PC-9 (cell line): ENCODE measurements at regions not wholly inside any gene's neighbourhood (a gene's known extent, or its start where the extent isn't known, plus 50 kb on each side); places are given as distances from the start of the nearest gene placed in this dataset.

Experiments
- BruUV-seq: library from RNA; stranded (reverse); fragments of 400-500 nt; replicated peaks from 2 replicates; lab custom pipeline; 2021; lab: Mats Ljungman, UMichigan
- CTCF ChIA-PET: fragments of 300-600 bp; sonication (Branson Sonifier 250); formaldehyde crosslinking; loops from one replicate; lab custom pipeline; 2022; ENCODE audit warnings: antibody characterized with exemption; lab: Charles Lee
- POLR2A ChIA-PET: fragments of 300-600 bp; sonication (Branson Sonifier 250); formaldehyde crosslinking; loops from one replicate; lab custom pipeline; 2022; ENCODE audit warnings: antibody characterized with exemption; ENCODE audit not compliant: unreplicated experiment; lab: Charles Lee
- DNase-seq, 2 experiments: peaks; one replicate each; pipeline versions ENCODE4 v3.0.0 to v3.0.0-alpha.2; 2015 to 2022; ENCODE audit warnings: mixed read lengths in 1 of 2
- H2AFZ ChIP-seq: fragments of 200-600 bp; sonication (generic); 2 replicates; pipeline ENCODE4 v1.8.1; 2017; ENCODE audit warnings: antibody characterized with exemption
- H3F3A ChIP-seq: fragments of 200-600 bp; sonication (generic); 2 replicates; pipeline ENCODE4 v1.8.1; 2017; ENCODE audit warnings: antibody characterized with exemption, mild to moderate bottlenecking, low read depth; ENCODE audit not compliant: insufficient read depth
- H3K27ac ChIP-seq: fragments of 200-600 bp; sonication (generic); 2 replicates; pipeline ENCODE4 v1.6.1; 2016; ENCODE audit warnings: mixed run types
- H3K27me3 ChIP-seq: fragments of 200-600 bp; sonication (generic); 2 replicates; pipeline ENCODE4 v1.6.1; 2016; ENCODE audit warnings: low read depth, mixed run types; ENCODE audit not compliant: insufficient read depth
- H3K36me3 ChIP-seq: fragments of 200-600 bp; sonication (generic); 2 replicates; pipeline ENCODE4 v1.6.1; 2016; ENCODE audit warnings: low read depth, mixed run types
- H3K4me1 ChIP-seq: fragments of 200-600 bp; sonication (generic); replicated peaks from 2 replicates; pipeline ENCODE4 v1.6.1; 2016; ENCODE audit warnings: mixed run types; ENCODE audit not compliant: insufficient read depth
- H3K4me2 ChIP-seq: fragments of 200-600 bp; sonication (generic); 2 replicates; pipeline ENCODE4 v1.6.1; 2017; ENCODE audit warnings: mixed run types
- H3K4me3 ChIP-seq: fragments of 200-600 bp; sonication (generic); 2 replicates; pipeline ENCODE4 v1.6.1; 2016; ENCODE audit warnings: mixed run types
- H3K79me2 ChIP-seq: fragments of 200-600 bp; sonication (generic); 2 replicates; pipeline ENCODE4 v1.6.1; 2017; ENCODE audit warnings: low read depth, mixed run types
- H3K9me2 ChIP-seq: fragments of 200-600 bp; sonication (generic); 2 replicates; pipeline ENCODE4 v1.8.1; 2017; ENCODE audit warnings: mild to moderate bottlenecking; ENCODE audit not compliant: insufficient read depth
- H3K9me3 ChIP-seq: fragments of 200-600 bp; sonication (generic); 2 replicates; pipeline ENCODE4 v1.8.1; 2016; ENCODE audit warnings: low read depth; ENCODE audit not compliant: insufficient read depth
- H4K20me1 ChIP-seq: fragments of 200-600 bp; sonication (generic); 2 replicates; pipeline ENCODE4 v1.8.1; 2017; ENCODE audit not compliant: insufficient read depth
- EZH2 ChIP-seq: fragments of 200-600 bp; sonication (generic); IDR thresholded peaks from 2 replicates; pipeline ENCODE4 v1.8.0; 2017; ENCODE audit warnings: antibody characterized with exemption, low read depth
- intact Hi-C: fragments of 100-400 bp; cut with micrococcal nuclease; formaldehyde crosslinking; loops from one replicate; pipeline ENCODE4 v1.10.0; 2022; ENCODE audit not compliant: unreplicated experiment
- TF ChIP-seq, protein P1 (sequence below): fragments of 200-600 bp; sonication (generic); conservative IDR thresholded peaks from 2 replicates; pipeline ENCODE4 v1.6.1; 2017; ENCODE audit warnings: mixed run types, antibody characterized with exemption, mild to moderate bottlenecking, moderate library complexity

DNA sequence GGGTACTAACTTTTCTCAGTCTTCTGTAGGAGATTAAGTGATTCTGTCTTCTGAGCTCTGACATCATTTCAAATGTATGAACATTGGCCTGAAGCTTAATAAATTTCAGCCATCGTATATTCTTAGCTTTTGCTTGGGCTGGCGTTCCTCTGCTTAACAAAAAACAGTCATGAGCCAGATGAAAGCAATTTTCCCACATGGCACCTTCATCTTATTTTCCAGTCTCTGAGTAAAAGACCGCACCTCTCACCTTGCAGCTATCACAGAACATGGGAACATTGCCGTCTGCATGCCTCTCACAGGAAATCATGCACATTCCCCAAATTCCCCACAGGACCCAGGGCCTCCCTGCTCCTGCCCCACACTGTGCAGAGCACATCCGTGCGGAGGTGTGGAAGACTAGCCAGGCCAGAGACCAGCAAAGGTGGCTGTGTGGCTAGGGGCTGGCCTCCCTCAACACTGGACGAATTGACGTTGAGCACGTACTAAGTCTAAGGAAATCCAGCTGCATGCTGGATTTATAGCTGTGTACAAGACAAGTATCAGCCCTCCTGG is 531.8 kb upstream of the ID2 start:
- Histone ChIP-seq H3K36me3 (no peaks in the 10 kb centered on the region), H2AFZ (no peak overlapping the region), H3K27ac (no peak overlapping the region), H3K4me2 (no peak overlapping the region), H3K27me3 (peaks cover 36% of the 10 kb centered on the region), H3K9me3 (no peaks in the 10 kb centered on the region), H3K4me3 (no peak overlapping the region), H3F3A (no peaks in the 10 kb centered on the region), H3K9me2 (no peaks in the 10 kb centered on the region), H3K4me1 (no peaks in the 10 kb centered on the region), H4K20me1 (no peaks in the 10 kb centered on the region), H3K79me2 (no peaks in the 10 kb centered on the region)
- no peak for DNase-seq
- intact Hi-C loops = no loop called here
- TF ChIP-seq EZH2 = no peak
- no TSS peak for BruUV-seq
- POLR2A ChIA-PET = no interaction called here
- CTCF ChIA-PET = no interaction called here

DNA sequence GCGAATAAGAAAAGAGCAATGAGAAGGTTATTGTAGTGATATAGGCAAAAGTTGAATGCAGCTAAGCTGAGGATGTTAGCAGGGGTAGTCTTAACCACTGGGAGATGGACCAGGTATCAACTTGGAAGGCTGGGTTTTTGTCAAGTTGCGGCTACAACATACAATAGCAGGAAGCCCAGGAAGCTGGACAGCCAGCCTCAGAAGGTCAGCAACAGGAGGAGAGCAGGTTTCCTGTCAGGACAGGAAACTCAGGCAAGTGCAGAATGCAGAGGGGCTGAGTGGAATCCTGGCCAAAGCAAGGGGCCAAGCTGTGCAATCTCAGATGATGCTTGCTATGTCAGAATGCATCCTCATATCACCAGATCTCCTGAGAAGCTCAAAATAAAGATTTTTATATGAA is 530.0 kb upstream of the ID2 start:
- no peak for DNase-seq
- no peak overlapping the region for H2AFZ ChIP-seq
- no peaks in the 10 kb centered on the region for H3K36me3 ChIP-seq
- no peak overlapping the region for H3K27ac ChIP-seq
- no peaks in the 10 kb centered on the region for H3K9me2 ChIP-seq
- H4K20me1 ChIP-seq = no peaks in the 10 kb centered on the region
- ChIA-PET POLR2A (no interaction called here), CTCF (no interaction called here)
- no TSS peak for BruUV-seq
- TF ChIP-seq, protein P1, sequence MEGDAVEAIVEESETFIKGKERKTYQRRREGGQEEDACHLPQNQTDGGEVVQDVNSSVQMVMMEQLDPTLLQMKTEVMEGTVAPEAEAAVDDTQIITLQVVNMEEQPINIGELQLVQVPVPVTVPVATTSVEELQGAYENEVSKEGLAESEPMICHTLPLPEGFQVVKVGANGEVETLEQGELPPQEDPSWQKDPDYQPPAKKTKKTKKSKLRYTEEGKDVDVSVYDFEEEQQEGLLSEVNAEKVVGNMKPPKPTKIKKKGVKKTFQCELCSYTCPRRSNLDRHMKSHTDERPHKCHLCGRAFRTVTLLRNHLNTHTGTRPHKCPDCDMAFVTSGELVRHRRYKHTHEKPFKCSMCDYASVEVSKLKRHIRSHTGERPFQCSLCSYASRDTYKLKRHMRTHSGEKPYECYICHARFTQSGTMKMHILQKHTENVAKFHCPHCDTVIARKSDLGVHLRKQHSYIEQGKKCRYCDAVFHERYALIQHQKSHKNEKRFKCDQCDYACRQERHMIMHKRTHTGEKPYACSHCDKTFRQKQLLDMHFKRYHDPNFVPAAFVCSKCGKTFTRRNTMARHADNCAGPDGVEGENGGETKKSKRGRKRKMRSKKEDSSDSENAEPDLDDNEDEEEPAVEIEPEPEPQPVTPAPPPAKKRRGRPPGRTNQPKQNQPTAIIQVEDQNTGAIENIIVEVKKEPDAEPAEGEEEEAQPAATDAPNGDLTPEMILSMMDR = no peak
- TF ChIP-seq EZH2 = no peak
- peaks cover 36% of the 10 kb centered on the region for H3K27me3 ChIP-seq
- no peaks in the 10 kb centered on the region for H3K4me1 ChIP-seq
- no peaks in the 10 kb centered on the region for H3F3A ChIP-seq
- H3K4me2 ChIP-seq = no peak overlapping the region
- H3K9me3 ChIP-seq = no peaks in the 10 kb centered on the region
- no peak overlapping the region for H3K4me3 ChIP-seq
- intact Hi-C loops = no loop called here
- H3K79me2 ChIP-seq = no peaks in the 10 kb centered on the region

DNA sequence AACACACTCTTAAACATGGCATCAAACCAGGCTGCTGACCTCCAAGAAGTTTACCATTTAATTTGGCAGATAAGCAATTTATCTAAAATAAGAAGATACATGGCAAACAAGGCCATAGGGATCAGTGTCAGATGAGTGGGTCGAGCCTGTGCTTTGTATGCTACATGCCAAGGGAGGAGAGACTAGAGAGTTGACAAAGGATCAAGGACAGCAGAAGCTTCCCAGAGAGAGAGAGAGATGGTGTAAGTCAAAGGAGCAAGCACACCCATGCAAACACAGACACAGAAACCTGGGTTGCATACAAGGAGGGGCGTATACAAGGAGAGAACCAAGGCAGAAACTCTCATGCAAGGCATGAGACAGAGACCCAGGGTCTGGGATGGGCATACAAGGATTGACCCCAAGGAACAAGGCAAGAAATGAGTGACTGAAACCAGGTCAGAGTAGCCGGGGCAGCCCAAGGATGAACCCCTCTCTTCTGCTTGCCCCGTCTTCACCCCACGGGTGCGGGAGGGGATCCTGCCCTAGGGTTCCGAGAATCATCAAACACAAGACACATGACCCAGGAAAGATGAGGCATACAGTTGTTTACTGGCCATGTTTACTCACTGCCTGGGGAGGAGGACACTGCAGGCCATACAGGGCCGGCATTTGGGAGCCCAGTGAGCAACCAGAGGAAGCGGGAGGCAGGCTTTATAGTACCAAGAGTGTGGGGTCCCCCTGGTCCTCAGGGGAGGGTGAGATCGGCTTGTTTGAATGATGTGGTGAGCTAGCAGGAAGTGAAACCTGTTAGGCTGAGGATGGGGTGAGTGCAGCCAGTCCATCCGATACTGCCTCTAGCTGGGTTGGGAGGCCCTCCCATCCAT is 529.2 kb upstream of the ID2 start:
- H3K79me2 ChIP-seq = no peaks in the 10 kb centered on the region
- H3K4me1 ChIP-seq = no peaks in the 10 kb centered on the region
- no peaks in the 10 kb centered on the region for H3K36me3 ChIP-seq
- TF ChIP-seq, protein P1 = no peak
- no peak for TF ChIP-seq EZH2
- ChIA-PET CTCF (no interaction called here), POLR2A (no interaction called here)
- H3K4me2 ChIP-seq = no peak overlapping the region
- DNase-seq = no peak
- no TSS peak for BruUV-seq
- no peaks in the 10 kb centered on the region for H3K9me3 ChIP-seq
- intact Hi-C loops = no loop called here
- H3K27ac ChIP-seq = no peak overlapping the region
- peaks cover 38% of the 10 kb centered on the region for H3K27me3 ChIP-seq
- no peaks in the 10 kb centered on the region for H3K9me2 ChIP-seq
- no peak overlapping the region for H3K4me3 ChIP-seq
- no peaks in the 10 kb centered on the region for H4K20me1 ChIP-seq
- no peaks in the 10 kb centered on the region for H3F3A ChIP-seq
- H2AFZ ChIP-seq = no peak overlapping the region
